NCI-H1092 (cell line): ENCODE measurements at regions not wholly inside any gene's neighbourhood (a gene's known extent, or its start where the extent isn't known, plus 50 kb on each side); places are given as distances from the start of the nearest gene placed in this dataset.

Experiments
- DNase-seq: peaks from one replicate; lab custom pipeline; 2025; lab: John Stamatoyannopoulos, UW

- DNase-seq = no peak
Observed at GRCh38 chr11:44493930-44494329, 71.5 kb upstream of the CD82 start.

- DNase-seq = no peak
Observed at GRCh38 chr11:44494785-44495184, 70.7 kb upstream of the CD82 start.

GRCh38 chr11:44496391-44496790 is 69.1 kb upstream of the CD82 start:
- no peak for DNase-seq

GRCh38 chr11:44498089-44498871 is 67.2 kb upstream of the CD82 start:
- no peak for DNase-seq

- no peak for DNase-seq
Observed at GRCh38 chr11:44502506-44502905, 63.0 kb upstream of the CD82 start.

GRCh38 chr11:44505581-44506054 is 59.8 kb upstream of the CD82 start:
- DNase-seq = no peak

- DNase-seq = no peak
Observed at GRCh38 chr11:44506375-44507016, 59.0 kb upstream of the CD82 start.

GRCh38 chr11:44507491-44507890 is 58.0 kb upstream of the CD82 start:
- no peak for DNase-seq

- no peak for DNase-seq
Observed at GRCh38 chr11:44507896-44508445, 57.5 kb upstream of the CD82 start.

- DNase-seq = no peak
Observed at GRCh38 chr11:44509296-44509695, 56.2 kb upstream of the CD82 start.

GRCh38 chr11:44510372-44510771 is 55.1 kb upstream of the CD82 start:
- DNase-seq = no peak

GRCh38 chr11:44512818-44513217 is 52.6 kb upstream of the CD82 start:
- DNase-seq = no peak

GRCh38 chr11:44515048-44515447 is 50.4 kb upstream of the CD82 start:
- no peak for DNase-seq
